CD14-positive monocyte (primary cell): ENCODE measurements at regions not wholly inside any gene's neighbourhood (a gene's known extent, or its start where the extent isn't known, plus 50 kb on each side); places are given as distances from the start of the nearest gene placed in this dataset.

Experiments used
- DNase-seq, 3 donors: peaks; one replicate each; pipeline ENCODE4 v3.0.0-alpha.2; 2011 to 2022
- H2AFZ ChIP-seq: 2 replicates; pipeline ENCODE4 v1.6.0; 2012; ENCODE audit warnings: mild to moderate bottlenecking, low read depth, low read length, inconsistent platforms; ENCODE audit not compliant: insufficient read depth, poor library complexity, severe bottlenecking
- H3K27ac ChIP-seq, 2 donors: 1 replicate in 1 of 2; 2 replicates in 1 of 2; pipeline ENCODE4 v1.5.1; 2012 to 2013; ENCODE audit warnings: low read length in 2 of 2, control low read depth in 1 of 2, inconsistent platforms in 1 of 2, low read depth in 1 of 2, mild to moderate bottlenecking in 1 of 2
- H3K27me3 ChIP-seq, 2 donors: one replicate each; pipeline versions ENCODE4 v1.6.0 to v1.6.1; 2011 to 2013; ENCODE audit warnings: low read length in 2 of 2; ENCODE audit not compliant: control insufficient read depth in 2 of 2, insufficient read depth in 2 of 2
- H3K36me3 ChIP-seq, 2 donors: replicated peaks in 1 of 2; 1 replicate in 1 of 2; 2 replicates in 1 of 2; pipeline versions ENCODE4 v1.5.1 to v1.6.1; 2012 to 2013; ENCODE audit warnings: low read length in 2 of 2, control low read depth in 1 of 2, inconsistent platforms in 1 of 2, mild to moderate bottlenecking in 1 of 2; ENCODE audit not compliant: insufficient read depth in 2 of 2, control insufficient read depth in 1 of 2
- H3K4me1 ChIP-seq, 2 donors: 1 replicate in 1 of 2; 2 replicates in 1 of 2; pipeline versions ENCODE4 v1.5.1 to v1.6.1; 2012 to 2013; ENCODE audit warnings: low read length in 2 of 2, control low read depth in 1 of 2, inconsistent platforms in 1 of 2, mild to moderate bottlenecking in 1 of 2, moderate library complexity in 1 of 2; ENCODE audit not compliant: insufficient read depth in 2 of 2, control insufficient read depth in 1 of 2
- H3K4me2 ChIP-seq: replicated peaks from 2 replicates; pipeline ENCODE3; 2012; ENCODE audit warnings: low read length, moderate library complexity, mild to moderate bottlenecking; ENCODE audit not compliant: poor library complexity, severe bottlenecking; ENCODE audit errors: extremely low read depth
- H3K4me3 ChIP-seq, 3 experiments: fragments of 200-600 bp in 1 of 3; sonication (generic) in 1 of 3; replicated peaks in 1 of 3; 1 replicate in 2 of 3; 2 replicates in 1 of 3; pipeline ENCODE4 v1.5.1; 2011 to 2013; ENCODE audit warnings: low read length in 3 of 3, mild to moderate bottlenecking in 3 of 3, control low read depth in 2 of 3, low read depth in 2 of 3, inconsistent platforms in 1 of 3, moderate library complexity in 1 of 3
- H3K79me2 ChIP-seq: 2 replicates; pipeline ENCODE4 v1.6.0; 2012; ENCODE audit warnings: mild to moderate bottlenecking, control low read depth, inconsistent platforms, low read length, moderate library complexity; ENCODE audit not compliant: insufficient read depth
- H3K9ac ChIP-seq: 2 replicates; pipeline ENCODE4 v1.6.0; 2017; ENCODE audit warnings: low read length, mild to moderate bottlenecking; ENCODE audit not compliant: insufficient read depth, poor library complexity, severe bottlenecking
- H3K9me3 ChIP-seq, 2 donors: replicated peaks in 1 of 2; 1 replicate in 1 of 2; 2 replicates in 1 of 2; pipeline versions ENCODE4 v1.5.1 to v1.6.1; 2012 to 2013; ENCODE audit warnings: low read length in 2 of 2, control low read depth in 1 of 2; ENCODE audit not compliant: control insufficient read depth in 1 of 2, insufficient read depth in 1 of 2
- H4K20me1 ChIP-seq: 2 replicates; pipeline ENCODE4 v1.6.0; 2012; ENCODE audit warnings: mild to moderate bottlenecking, low read length, control low read depth, moderate library complexity; ENCODE audit not compliant: insufficient read depth
- H3K27ac Mint-ChIP-seq, 7 donors: one replicate each; pipeline ENCODE4 v1.8.0; 2020; ENCODE audit warnings: mild to moderate bottlenecking in 7 of 7, mixed read lengths in 7 of 7, moderate library complexity in 6 of 7, inconsistent platforms in 2 of 7
- H3K27me3 Mint-ChIP-seq, 3 donors: one replicate each; pipeline ENCODE4 v1.8.0; 2021 to 2022; ENCODE audit warnings: low read depth in 3 of 3, mild to moderate bottlenecking in 3 of 3, mixed read lengths in 3 of 3, moderate library complexity in 3 of 3, inconsistent platforms in 1 of 3
- H3K36me3 Mint-ChIP-seq, 2 donors: one replicate each; pipeline ENCODE4 v1.8.0; 2020; ENCODE audit warnings: mixed read lengths in 2 of 2, inconsistent platforms in 1 of 2, mild to moderate bottlenecking in 1 of 2
- H3K4me1 Mint-ChIP-seq: one replicate; pipeline ENCODE4 v1.8.0; 2020; ENCODE audit warnings: mild to moderate bottlenecking, mixed read lengths
- H3K4me3 Mint-ChIP-seq, 2 donors: one replicate each; pipeline ENCODE4 v1.8.0; 2020; ENCODE audit warnings: mild to moderate bottlenecking in 2 of 2, mixed read lengths in 2 of 2, moderate library complexity in 1 of 2
- H3K9me3 Mint-ChIP-seq, 7 donors: one replicate each; pipeline ENCODE4 v1.8.0; 2020 to 2022; ENCODE audit warnings: mixed read lengths in 7 of 7, mild to moderate bottlenecking in 6 of 7, moderate library complexity in 6 of 7, inconsistent platforms in 2 of 7
- CTCF ChIP-seq: fragments of 200-600 bp; IDR thresholded peaks from one replicate; pipeline ENCODE4 v1.8.0; 2022; ENCODE audit warnings: antibody characterized with exemption, mild to moderate bottlenecking
- WGBS: methylation state at CpG from one replicate; pipeline ENCODE4 v1.1.5; 2013; ENCODE audit warnings: missing lambda C conversion rate; ENCODE audit not compliant: insufficient coverage; 5-methylcytosine and 5-hydroxymethylcytosine counted together
- intact Hi-C, 2 donors: fragments of 100-400 bp; cut with micrococcal nuclease; formaldehyde crosslinking; loops; one replicate each; pipeline versions ENCODE4 v1.15.0 to v1.15.1; 2023

GRCh38 chr4:58225460-58225859 is 1115.3 kb upstream of the IGFBP7 start:
- H3K9me3 Mint-ChIP-seq, result peaks cover 0 to 2% (median 0%) of the 10 kb centered on the region in 7 donors
- Histone ChIP-seq H3K36me3 (no peaks in the 10 kb centered on the region), H3K79me2 (no peaks in the 10 kb centered on the region), H3K4me2 (no peak overlapping the region), H3K4me3 (no peak overlapping the region), H2AFZ (no peak overlapping the region), H3K9ac (no peak overlapping the region), H3K9me3 (no peaks in the 10 kb centered on the region), H4K20me1 (no peaks in the 10 kb centered on the region), H3K27ac (no peak overlapping the region), H3K4me1 (no peaks in the 10 kb centered on the region), H3K27me3 (no peaks in the 10 kb centered on the region)
- no peaks in the 10 kb centered on the region for H3K27me3 Mint-ChIP-seq
- H3K36me3 Mint-ChIP-seq, result no peaks in the 10 kb centered on the region
- intact Hi-C loops, result no loop called here
- H3K4me1 Mint-ChIP-seq, result no peaks in the 10 kb centered on the region
- no peak for TF ChIP-seq CTCF
- no peak overlapping the region for H3K4me3 Mint-ChIP-seq
- WGBS, result no CpG with 5 or more reads among the region's 1 CpG
- H3K27ac Mint-ChIP-seq, result no peak overlapping the region
- no peak for DNase-seq

- Mint-ChIP-seq H3K27ac (no peak overlapping the region), H3K27me3 (no peaks in the 10 kb centered on the region), H3K36me3 (no peaks in the 10 kb centered on the region), H3K4me1 (no peaks in the 10 kb centered on the region), H3K9me3 (peaks cover 0 to 14% (median 2%) of the 10 kb centered on the region in 7 donors), H3K4me3 (no peak overlapping the region)
- Histone ChIP-seq H3K79me2 (no peaks in the 10 kb centered on the region), H3K27ac (no peak overlapping the region), H2AFZ (no peak overlapping the region), H3K4me1 (no peaks in the 10 kb centered on the region), H3K4me2 (no peak overlapping the region), H3K36me3 (no peaks in the 10 kb centered on the region), H3K4me3 (no peak overlapping the region), H4K20me1 (no peaks in the 10 kb centered on the region), H3K27me3 (no peaks in the 10 kb centered on the region), H3K9me3 (peaks cover 6 to 8% of the 10 kb centered on the region in 2 donors), H3K9ac (no peak overlapping the region)
- intact Hi-C loops, result no loop called here
- no CpG with 5 or more reads among the region's 2 CpGs for WGBS
- no peak for DNase-seq
- no peak for TF ChIP-seq CTCF
Observed at GRCh38 chr4:58219179-58219578, 1109.0 kb upstream of the IGFBP7 start.
